SK-N-SH (cell line): ENCODE measurements at regions not wholly inside any gene's neighbourhood (a gene's known extent, or its start where the extent isn't known, plus 50 kb on each side); places are given as distances from the start of the nearest gene placed in this dataset.

ENCODE experiments used
- CTCF ChIA-PET: fragments of 300-600, 350-600 bp; formaldehyde crosslinking; extraction: SDS; loops from one replicate; lab custom pipeline; 2021; lab: Yijun Ruan, JAX
- POLR2A ChIA-PET: fragments of 350-600 bp; sonication (Branson Sonifier 250); formaldehyde crosslinking; extraction: SDS; loops from one replicate; lab custom pipeline; 2020; ENCODE audit warnings: antibody characterized with exemption, inconsistent platforms; lab: Yijun Ruan, JAX
- DNase-seq: peaks from one replicate; pipeline ENCODE4 v3.0.0; 2012
- H2AFZ ChIP-seq: fragments of 200-600 bp; sonication (generic); 2 replicates; pipeline ENCODE4 v1.8.1; 2016; ENCODE audit warnings: antibody characterized with exemption, mild to moderate bottlenecking, low read depth
- H3F3A ChIP-seq: fragments of 200-600 bp; sonication (generic); replicated peaks from 2 replicates; pipeline ENCODE3; 2016; ENCODE audit warnings: antibody characterized with exemption, mild to moderate bottlenecking; ENCODE audit not compliant: insufficient read depth
- H3K27ac ChIP-seq, 2 experiments: fragments of 200-500 bp in 1 of 2; fragments of 200-600 bp in 1 of 2; sonication (Bioruptor generic) in 1 of 2; sonication (generic), shearing (Covaris generic) in 1 of 2; 2 replicates each; pipeline versions ENCODE4 v1.5.1 to v1.6.1; 2014 to 2016; ENCODE audit warnings: low read depth in 2 of 2, inconsistent platforms in 1 of 2, low read length in 1 of 2, mild to moderate bottlenecking in 1 of 2, mixed read lengths in 1 of 2
- H3K27me3 ChIP-seq: fragments of 200-600 bp; sonication (generic), shearing (Covaris generic); 2 replicates; pipeline ENCODE4 v1.6.1; 2016; ENCODE audit warnings: mixed run types; ENCODE audit not compliant: insufficient read depth
- H3K36me3 ChIP-seq, 2 experiments: fragments of 200-500 bp in 1 of 2; fragments of 200-600 bp in 1 of 2; sonication (Bioruptor generic) in 1 of 2; sonication (generic) in 1 of 2; replicated peaks in 1 of 2; 2 replicates each; pipeline versions ENCODE3 to v1.5.1; 2014 to 2016; ENCODE audit warnings: low read length in 1 of 2, mild to moderate bottlenecking in 1 of 2; ENCODE audit not compliant: insufficient read depth in 2 of 2, control insufficient read depth in 1 of 2
- H3K4me1 ChIP-seq, 2 experiments: fragments of 200-500 bp in 1 of 2; fragments of 200-600 bp in 1 of 2; sonication (Bioruptor generic) in 1 of 2; sonication (generic), shearing (Covaris generic) in 1 of 2; 2 replicates each; pipeline versions ENCODE4 v1.5.1 to v1.6.1; 2014 to 2016; ENCODE audit warnings: low read depth in 1 of 2, low read length in 1 of 2, mixed run types in 1 of 2; ENCODE audit not compliant: insufficient read depth in 2 of 2, control insufficient read depth in 1 of 2
- H3K4me2 ChIP-seq: fragments of 200-600 bp; sonication (generic), shearing (Covaris generic); 2 replicates; pipeline ENCODE4 v1.6.1; 2017; ENCODE audit warnings: mixed run types
- H3K4me3 ChIP-seq, 2 experiments: fragments of 200-500 bp in 1 of 2; fragments of 200-600 bp in 1 of 2; sonication (Bioruptor generic) in 1 of 2; sonication (generic), shearing (Covaris generic) in 1 of 2; 2 replicates each; pipeline versions ENCODE4 v1.5.1 to v1.8.1; 2014 to 2016; ENCODE audit warnings: low read depth in 2 of 2, inconsistent platforms in 1 of 2, low read length in 1 of 2, mild to moderate bottlenecking in 1 of 2, mixed read lengths in 1 of 2, moderate library complexity in 1 of 2
- H3K79me2 ChIP-seq: fragments of 200-600 bp; sonication (generic); 2 replicates; pipeline ENCODE4 v1.8.1; 2017; ENCODE audit warnings: mild to moderate bottlenecking; ENCODE audit not compliant: insufficient read depth
- H3K9ac ChIP-seq: fragments of 200-600 bp; sonication (generic); 2 replicates; pipeline ENCODE4 v1.6.1; 2017; ENCODE audit warnings: mixed run types
- H3K9me2 ChIP-seq: fragments of 200-600 bp; sonication (generic); 2 replicates; pipeline ENCODE4 v1.6.1; 2017; ENCODE audit warnings: mixed run types
- H3K9me3 ChIP-seq: fragments of 200-600 bp; sonication (generic); 2 replicates; pipeline ENCODE4 v1.6.1; 2017; ENCODE audit warnings: mixed run types, mild to moderate bottlenecking, moderate library complexity
- H4K20me1 ChIP-seq: fragments of 200-600 bp; sonication (generic); 2 replicates; pipeline ENCODE4 v1.6.1; 2017; ENCODE audit warnings: mild to moderate bottlenecking, mixed run types; ENCODE audit not compliant: insufficient read depth
- EZH2phosphoT487 ChIP-seq: fragments of 200-600 bp; sonication (generic); IDR thresholded peaks from 2 replicates; pipeline ENCODE4 v1.6.1; 2017; ENCODE audit warnings: low read depth, mixed run types, mild to moderate bottlenecking, antibody characterized with exemption, moderate library complexity, borderline replicate concordance
- FOSL2 ChIP-seq: IDR thresholded peaks from 2 replicates; pipeline ENCODE4 v1.4.0; 2012; ENCODE audit warnings: low read depth, mild to moderate bottlenecking, moderate library complexity, borderline replicate concordance
- FOXJ3 ChIP-seq: sonication (generic); formaldehyde crosslinking; IDR thresholded peaks from 2 replicates; pipeline ENCODE4 v1.5.1; 2020; ENCODE audit warnings: mild to moderate bottlenecking, missing genetic modification reagents
- GABPA ChIP-seq: IDR thresholded peaks from 2 replicates; pipeline ENCODE4 v1.4.0; 2012; ENCODE audit warnings: low read depth, mild to moderate bottlenecking
- POLR2AphosphoS5 ChIP-seq: IDR thresholded peaks from 2 replicates; pipeline ENCODE4 v1.6.1; 2012; ENCODE audit warnings: low read depth, low read length
- RAD21 ChIP-seq: IDR thresholded peaks from 2 replicates; pipeline ENCODE4 v1.6.1; 2012; ENCODE audit warnings: mild to moderate bottlenecking, low read length
- RFX5 ChIP-seq: IDR thresholded peaks from 2 replicates; pipeline ENCODE4 v1.6.1; 2012; ENCODE audit warnings: mild to moderate bottlenecking, improper control_type of control experiment, low read length
- RXRA ChIP-seq: IDR thresholded peaks from 2 replicates; pipeline ENCODE4 v1.4.0; 2012; ENCODE audit warnings: low read depth, mild to moderate bottlenecking, borderline replicate concordance
- TAF1 ChIP-seq: IDR thresholded peaks from 2 replicates; pipeline ENCODE4 v1.6.1; 2012; ENCODE audit warnings: low read depth, mild to moderate bottlenecking, low read length, moderate library complexity, borderline replicate concordance
- ZBTB33 ChIP-seq: IDR thresholded peaks from 2 replicates; pipeline ENCODE4 v1.4.0; 2012; ENCODE audit warnings: low read depth, borderline replicate concordance
- WGBS: methylation state at CpG from one replicate; pipeline ENCODE4 v1.1.6; 2017; ENCODE audit warnings: low lambda C conversion rate; 5-methylcytosine and 5-hydroxymethylcytosine counted together
- TF ChIP-seq, protein P1 (sequence below): IDR thresholded peaks from 2 replicates; pipeline ENCODE4 v1.6.1; 2012; ENCODE audit warnings: mild to moderate bottlenecking, low read depth, low read length, moderate library complexity

- TF ChIP-seq GABPA = no peak
- no peak for TF ChIP-seq RFX5
- no peak for TF ChIP-seq POLR2AphosphoS5
- TF ChIP-seq RAD21 = no peak
- no peak for TF ChIP-seq ZBTB33
- TF ChIP-seq, protein P1, sequence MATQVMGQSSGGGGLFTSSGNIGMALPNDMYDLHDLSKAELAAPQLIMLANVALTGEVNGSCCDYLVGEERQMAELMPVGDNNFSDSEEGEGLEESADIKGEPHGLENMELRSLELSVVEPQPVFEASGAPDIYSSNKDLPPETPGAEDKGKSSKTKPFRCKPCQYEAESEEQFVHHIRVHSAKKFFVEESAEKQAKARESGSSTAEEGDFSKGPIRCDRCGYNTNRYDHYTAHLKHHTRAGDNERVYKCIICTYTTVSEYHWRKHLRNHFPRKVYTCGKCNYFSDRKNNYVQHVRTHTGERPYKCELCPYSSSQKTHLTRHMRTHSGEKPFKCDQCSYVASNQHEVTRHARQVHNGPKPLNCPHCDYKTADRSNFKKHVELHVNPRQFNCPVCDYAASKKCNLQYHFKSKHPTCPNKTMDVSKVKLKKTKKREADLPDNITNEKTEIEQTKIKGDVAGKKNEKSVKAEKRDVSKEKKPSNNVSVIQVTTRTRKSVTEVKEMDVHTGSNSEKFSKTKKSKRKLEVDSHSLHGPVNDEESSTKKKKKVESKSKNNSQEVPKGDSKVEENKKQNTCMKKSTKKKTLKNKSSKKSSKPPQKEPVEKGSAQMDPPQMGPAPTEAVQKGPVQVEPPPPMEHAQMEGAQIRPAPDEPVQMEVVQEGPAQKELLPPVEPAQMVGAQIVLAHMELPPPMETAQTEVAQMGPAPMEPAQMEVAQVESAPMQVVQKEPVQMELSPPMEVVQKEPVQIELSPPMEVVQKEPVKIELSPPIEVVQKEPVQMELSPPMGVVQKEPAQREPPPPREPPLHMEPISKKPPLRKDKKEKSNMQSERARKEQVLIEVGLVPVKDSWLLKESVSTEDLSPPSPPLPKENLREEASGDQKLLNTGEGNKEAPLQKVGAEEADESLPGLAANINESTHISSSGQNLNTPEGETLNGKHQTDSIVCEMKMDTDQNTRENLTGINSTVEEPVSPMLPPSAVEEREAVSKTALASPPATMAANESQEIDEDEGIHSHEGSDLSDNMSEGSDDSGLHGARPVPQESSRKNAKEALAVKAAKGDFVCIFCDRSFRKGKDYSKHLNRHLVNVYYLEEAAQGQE = no peak
- no peak for TF ChIP-seq EZH2phosphoT487
- TF ChIP-seq FOXJ3 (CRISPR knock-in tag) = no peak
- no peak for TF ChIP-seq FOSL2
- TF ChIP-seq TAF1 = no peak
- Histone ChIP-seq H3K36me3 (no peaks in the 10 kb centered on the region), H3F3A (no peaks in the 10 kb centered on the region), H2AFZ (no peak overlapping the region), H3K9ac (no peak overlapping the region), H3K4me2 (no peak overlapping the region), H3K79me2 (no peaks in the 10 kb centered on the region), H3K27ac (no peak overlapping the region), H3K27me3 (no peaks in the 10 kb centered on the region), H3K9me2 (no peaks in the 10 kb centered on the region), H4K20me1 (no peaks in the 10 kb centered on the region), H3K4me1 (no peaks in the 10 kb centered on the region), H3K4me3 (no peak overlapping the region), H3K9me3 (no peaks in the 10 kb centered on the region)
- POLR2A ChIA-PET = no interaction called here
- WGBS = 27% methylated on average over 3 of the region's 3 CpGs
- no peak for DNase-seq
- CTCF ChIA-PET = no interaction called here
Observed at GRCh38 chr13:53131361-53131760, 102.7 kb downstream of the OLFM4 start.

- no peaks in the 10 kb centered on the region for H3F3A ChIP-seq
- no peak for TF ChIP-seq RXRA
- no peak overlapping the region for H3K9ac ChIP-seq
- H3K79me2 ChIP-seq = no peaks in the 10 kb centered on the region
- POLR2A ChIA-PET = no interaction called here
- H3K9me3 ChIP-seq = no peaks in the 10 kb centered on the region
- no peak overlapping the region for H3K4me2 ChIP-seq
- no peaks in the 10 kb centered on the region for H3K27me3 ChIP-seq
- H3K27ac ChIP-seq = no peak overlapping the region
- CTCF ChIA-PET = interaction anchor here (0.9 to 4.2 kb wide), 3 partner anchors 11 to 19 kb away, joined by 3 to 23 read pairs (median 3); no protein-coding TSS in a partner anchor
- DNase-seq = no peak
- no peak overlapping the region for H2AFZ ChIP-seq
- no peaks in the 10 kb centered on the region for H3K36me3 ChIP-seq
- 37% methylated on average over 2 of the region's 2 CpGs for WGBS
- no peaks in the 10 kb centered on the region; a peak in 1 of 4 replicates for H3K4me1 ChIP-seq
- no peaks in the 10 kb centered on the region for H4K20me1 ChIP-seq
- no peaks in the 10 kb centered on the region for H3K9me2 ChIP-seq
- no peak overlapping the region for H3K4me3 ChIP-seq
Observed at GRCh38 chr13:53135301-53135700, 106.7 kb downstream of the OLFM4 start.
